ACC112 (cell line): ENCODE measurements at regions not wholly inside any gene's neighbourhood (a gene's known extent, or its start where the extent isn't known, plus 50 kb on each side); places are given as distances from the start of the nearest gene placed in this dataset.

ENCODE experiments used
- H2AFZ ChIP-seq: fragments of 200-600 bp; sonication (generic); one replicate; pipeline ENCODE4 v1.6.0; 2017; ENCODE audit warnings: antibody characterized with exemption, low read length; ENCODE audit not compliant: unreplicated experiment
- H3K27ac ChIP-seq: fragments of 200-600 bp; sonication (generic); 2 replicates; pipeline ENCODE4 v1.5.1; 2014; ENCODE audit warnings: low read depth, mild to moderate bottlenecking, antibody characterized with exemption, low read length, moderate library complexity
- H3K27me3 ChIP-seq: fragments of 200-600 bp; sonication (generic); 2 replicates; pipeline ENCODE4 v1.6.1; 2014; ENCODE audit warnings: mild to moderate bottlenecking, antibody characterized with exemption, low read length, moderate library complexity, mixed read lengths; ENCODE audit not compliant: insufficient read depth
- H3K36me3 ChIP-seq: fragments of 200-600 bp; sonication (generic); 2 replicates; pipeline ENCODE4 v1.6.1; 2016; ENCODE audit warnings: mild to moderate bottlenecking, antibody characterized with exemption, low read length, moderate library complexity, mixed read lengths; ENCODE audit not compliant: insufficient read depth
- H3K4me1 ChIP-seq: fragments of 200-600 bp; sonication (generic); one replicate; pipeline ENCODE4 v1.6.1; 2016; ENCODE audit warnings: low read length, mixed read lengths; ENCODE audit not compliant: insufficient read depth, unreplicated experiment, control insufficient read depth
- H3K4me3 ChIP-seq: fragments of 200-600 bp; sonication (generic); 2 replicates; pipeline ENCODE4 v1.5.1; 2014; ENCODE audit warnings: mild to moderate bottlenecking, low read depth, low read length
- H3K79me2 ChIP-seq: fragments of 200-600 bp; sonication (generic); one replicate; pipeline ENCODE4 v1.6.0; 2016; ENCODE audit warnings: low read length; ENCODE audit not compliant: control insufficient read depth, unreplicated experiment, insufficient read depth

DNA sequence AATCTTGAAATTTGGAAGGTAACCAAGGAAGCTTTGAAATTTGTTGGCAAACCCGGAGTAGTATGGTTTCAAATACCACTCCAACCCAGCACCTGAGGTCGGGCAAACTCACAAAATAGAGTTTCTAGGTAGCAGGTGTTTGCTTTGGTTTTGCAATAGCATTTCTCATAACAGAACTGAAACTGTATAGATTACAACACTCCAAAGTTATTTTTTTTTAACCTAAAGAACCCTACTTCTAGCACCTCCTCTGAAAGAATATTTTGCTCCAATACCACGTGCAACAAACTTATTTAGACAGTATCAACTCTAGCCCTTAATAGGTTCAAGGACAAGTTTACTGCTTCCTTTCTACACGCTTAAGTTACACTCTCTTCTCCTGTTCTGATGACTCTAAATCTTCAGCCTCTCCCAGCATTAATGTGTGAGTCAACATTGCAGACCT, 178.5 kb upstream of the FMN2 start:
- H3K36me3 ChIP-seq: no peaks in the 10 kb centered on the region
- H3K27me3 ChIP-seq: no peaks in the 10 kb centered on the region
- H3K79me2 ChIP-seq: no peaks in the 10 kb centered on the region
- no peak overlapping the region for H3K4me3 ChIP-seq
- no peak overlapping the region for H2AFZ ChIP-seq
- H3K4me1 ChIP-seq: peaks cover 42% of the 10 kb centered on the region
- H3K27ac ChIP-seq: no peak overlapping the region

DNA sequence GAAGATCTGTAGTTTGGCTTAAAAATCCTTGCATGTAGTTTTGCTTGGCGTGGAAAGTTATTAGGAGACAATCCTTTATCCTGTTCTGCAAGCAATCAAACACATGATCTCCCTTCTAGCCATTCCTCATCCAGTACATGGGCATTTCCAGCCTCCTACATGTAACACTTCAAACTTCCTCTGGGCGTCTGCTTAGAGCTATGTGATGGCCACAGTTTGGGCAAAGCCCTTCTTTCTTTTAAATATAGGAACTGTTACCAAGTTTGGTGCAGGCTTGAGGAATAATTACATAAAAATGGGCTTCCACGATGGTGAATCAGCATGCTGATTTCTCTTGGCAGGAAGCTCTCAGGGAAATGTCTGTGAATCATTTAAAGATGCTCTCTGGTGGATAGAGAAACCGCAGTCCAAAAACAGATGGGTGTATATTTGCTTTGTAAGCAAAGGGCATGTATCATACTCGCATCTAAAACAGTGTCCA, 176.9 kb upstream of the FMN2 start:
- no peak overlapping the region for H2AFZ ChIP-seq
- H3K79me2 ChIP-seq: no peaks in the 10 kb centered on the region
- no peak overlapping the region for H3K4me3 ChIP-seq
- H3K27ac ChIP-seq: peak overlapping the region; percentile 40
- H3K36me3 ChIP-seq: no peaks in the 10 kb centered on the region
- peaks cover 42% of the 10 kb centered on the region for H3K4me1 ChIP-seq
- H3K27me3 ChIP-seq: no peaks in the 10 kb centered on the region

DNA sequence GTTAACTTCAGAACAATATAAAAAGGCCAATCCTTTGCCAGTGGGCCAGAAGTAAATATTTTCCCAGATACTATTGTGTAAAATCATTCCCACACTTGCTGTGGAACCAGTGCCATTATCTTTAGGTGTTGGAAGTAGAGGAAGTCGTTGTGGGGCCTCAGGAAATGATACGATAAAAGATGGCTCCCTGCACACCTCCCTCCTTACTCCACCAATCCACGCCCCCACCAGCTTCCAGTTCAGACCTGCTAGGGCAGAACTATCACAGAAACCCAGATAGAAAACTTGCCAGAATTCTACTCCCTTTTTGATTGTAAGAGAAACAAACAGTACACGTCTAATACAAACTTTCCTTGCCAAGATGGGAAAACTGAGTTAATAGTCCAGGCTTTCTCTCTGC, 173.0 kb upstream of the FMN2 start:
- H2AFZ ChIP-seq: no peak overlapping the region
- H3K4me1 ChIP-seq: peaks cover 19% of the 10 kb centered on the region
- H3K27me3 ChIP-seq: no peaks in the 10 kb centered on the region
- no peaks in the 10 kb centered on the region for H3K79me2 ChIP-seq
- no peaks in the 10 kb centered on the region for H3K36me3 ChIP-seq
- H3K27ac ChIP-seq: no peak overlapping the region
- H3K4me3 ChIP-seq: no peak overlapping the region

DNA sequence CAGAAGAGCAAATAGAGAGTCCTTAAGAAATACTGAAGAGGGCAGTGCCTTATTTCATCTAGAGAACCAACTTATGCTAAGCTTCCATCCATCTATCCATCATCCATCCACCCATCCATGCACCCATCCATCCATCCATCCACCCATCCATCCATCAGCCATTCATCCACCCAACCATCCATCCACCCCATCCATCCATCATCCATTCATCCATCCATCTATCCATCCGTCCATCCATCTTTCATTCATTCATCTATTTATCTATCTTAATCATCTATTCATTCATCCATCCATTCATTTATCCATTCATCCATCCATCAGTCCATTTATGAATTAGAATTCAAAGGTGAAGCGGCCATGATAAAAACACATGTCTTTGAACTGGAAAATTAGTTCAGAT, 171.5 kb upstream of the FMN2 start:
- no peak overlapping the region for H3K27ac ChIP-seq
- no peaks in the 10 kb centered on the region for H3K36me3 ChIP-seq
- no peak overlapping the region for H3K4me3 ChIP-seq
- no peak overlapping the region for H2AFZ ChIP-seq
- H3K79me2 ChIP-seq: no peaks in the 10 kb centered on the region
- peaks cover 4% of the 10 kb centered on the region for H3K4me1 ChIP-seq
- H3K27me3 ChIP-seq: no peaks in the 10 kb centered on the region

DNA sequence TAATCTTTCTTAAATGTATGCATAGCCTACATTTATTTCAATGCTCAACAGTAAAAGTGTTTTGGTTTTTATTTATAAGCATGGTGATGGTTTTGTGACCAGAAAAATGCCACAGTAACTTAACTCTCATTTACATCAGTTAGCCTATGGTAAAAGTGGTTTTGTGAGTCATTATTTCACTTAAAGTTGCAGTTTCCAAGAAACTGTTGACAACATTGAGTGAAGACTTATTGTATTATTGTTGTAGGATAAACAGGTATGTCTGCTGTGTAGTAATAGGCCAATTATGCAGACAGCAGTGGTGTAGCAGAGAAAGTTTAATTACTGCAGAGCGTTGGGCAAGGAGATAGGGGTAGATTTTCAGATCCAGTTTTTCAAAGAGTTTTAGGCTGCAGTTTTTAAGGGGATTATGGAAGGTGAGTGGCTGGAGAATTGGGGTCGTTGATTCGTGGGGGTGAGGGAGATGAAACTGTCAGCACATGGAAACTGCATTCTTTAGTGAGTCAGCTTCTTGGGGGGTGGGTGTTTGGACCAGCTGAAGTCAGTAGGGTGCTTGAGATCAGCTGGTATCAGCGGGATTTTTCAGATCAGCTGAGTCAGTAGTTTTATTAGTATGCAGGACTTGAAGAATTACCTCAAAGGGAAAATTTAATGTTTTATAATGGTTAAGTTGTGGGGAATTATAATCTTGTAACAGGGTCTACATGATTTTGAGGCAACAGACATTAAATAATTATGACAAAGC, 168.7 kb upstream of the FMN2 start:
- no peak overlapping the region for H3K4me3 ChIP-seq
- H3K36me3 ChIP-seq: no peaks in the 10 kb centered on the region
- H3K4me1 ChIP-seq: no peaks in the 10 kb centered on the region
- H3K27me3 ChIP-seq: no peaks in the 10 kb centered on the region
- no peaks in the 10 kb centered on the region for H3K79me2 ChIP-seq
- H2AFZ ChIP-seq: no peak overlapping the region
- no peak overlapping the region for H3K27ac ChIP-seq

DNA sequence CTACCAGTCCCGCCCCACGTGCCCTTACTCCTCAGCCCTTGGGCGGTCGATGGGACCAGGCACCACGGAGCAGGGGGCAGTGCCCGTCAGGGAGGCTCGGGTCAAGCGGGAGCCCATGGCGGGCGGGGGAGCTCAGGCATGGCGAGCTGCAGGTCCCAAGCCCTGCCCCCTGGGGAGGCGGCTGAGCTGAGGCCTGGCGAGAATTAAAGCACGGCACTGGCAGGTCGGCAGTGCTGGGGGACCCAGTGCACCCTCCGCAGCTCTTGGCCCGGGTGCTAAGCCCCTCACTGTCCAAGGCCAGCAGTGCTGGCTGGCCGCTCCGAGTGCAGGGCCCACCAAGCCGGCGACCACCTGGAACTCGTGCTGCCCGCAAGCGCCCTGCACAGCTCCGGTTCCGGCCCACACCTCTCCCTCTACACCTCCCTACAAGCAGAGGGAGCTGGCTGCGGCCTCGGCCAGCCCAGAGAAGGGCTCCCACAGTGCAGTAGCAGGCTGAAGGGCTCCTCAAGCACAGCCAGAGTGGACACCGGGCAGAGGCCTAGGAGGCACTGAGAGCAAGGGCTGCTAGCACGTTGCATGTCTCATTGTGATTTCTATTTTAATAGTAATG, 166.8 kb upstream of the FMN2 start:
- H3K27ac ChIP-seq: no peak overlapping the region
- H3K79me2 ChIP-seq: no peaks in the 10 kb centered on the region
- no peaks in the 10 kb centered on the region for H3K36me3 ChIP-seq
- no peak overlapping the region for H2AFZ ChIP-seq
- H3K4me3 ChIP-seq: no peak overlapping the region
- H3K27me3 ChIP-seq: no peaks in the 10 kb centered on the region
- no peaks in the 10 kb centered on the region for H3K4me1 ChIP-seq

DNA sequence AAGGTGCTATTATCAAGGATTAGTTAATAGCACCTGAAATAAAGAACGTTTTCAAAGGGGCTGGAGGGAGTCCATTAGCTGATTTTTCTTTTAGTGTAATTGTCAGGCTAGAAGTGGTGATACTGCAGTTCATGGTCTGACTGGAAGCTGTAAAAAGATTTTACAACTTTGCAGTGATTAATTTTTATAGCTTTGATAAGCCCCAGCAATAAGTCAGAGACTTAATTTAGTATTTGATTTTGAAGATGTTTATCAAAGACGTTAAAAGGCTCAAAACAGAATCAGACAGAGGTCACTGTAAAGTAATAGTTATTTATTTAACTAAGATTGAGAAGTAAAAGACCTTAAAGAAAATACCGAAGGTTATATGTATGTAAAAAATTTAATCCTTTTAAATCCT, 165.5 kb upstream of the FMN2 start:
- H3K4me3 ChIP-seq: no peak overlapping the region
- peaks cover 2% of the 10 kb centered on the region for H3K4me1 ChIP-seq
- no peaks in the 10 kb centered on the region for H3K79me2 ChIP-seq
- no peak overlapping the region for H2AFZ ChIP-seq
- no peak overlapping the region for H3K27ac ChIP-seq
- no peaks in the 10 kb centered on the region for H3K27me3 ChIP-seq
- no peaks in the 10 kb centered on the region for H3K36me3 ChIP-seq

DNA sequence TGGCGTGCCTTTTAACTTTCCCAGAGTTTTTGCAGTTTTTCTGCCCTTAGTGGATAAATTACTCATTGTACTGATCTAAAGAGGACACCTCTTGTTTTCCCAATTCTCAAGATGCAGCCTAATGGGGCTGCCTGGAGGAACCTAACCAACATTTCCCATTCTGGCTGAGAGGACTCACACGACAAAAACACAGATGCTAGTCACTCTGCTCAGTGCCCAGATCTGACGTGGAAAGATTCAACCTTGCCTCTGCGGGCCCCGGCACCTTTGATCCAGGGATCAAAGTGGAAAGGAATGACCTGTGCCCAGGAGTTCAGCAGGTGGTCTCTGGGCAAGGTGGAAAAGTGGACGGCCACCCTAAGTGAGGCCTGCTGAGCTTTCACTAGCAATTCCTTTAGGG, 162.4 kb upstream of the FMN2 start:
- H3K27ac ChIP-seq: no peak overlapping the region
- no peaks in the 10 kb centered on the region for H3K27me3 ChIP-seq
- no peak overlapping the region for H3K4me3 ChIP-seq
- H3K4me1 ChIP-seq: peaks cover 4% of the 10 kb centered on the region
- H2AFZ ChIP-seq: no peak overlapping the region
- H3K79me2 ChIP-seq: no peaks in the 10 kb centered on the region
- no peaks in the 10 kb centered on the region for H3K36me3 ChIP-seq

DNA sequence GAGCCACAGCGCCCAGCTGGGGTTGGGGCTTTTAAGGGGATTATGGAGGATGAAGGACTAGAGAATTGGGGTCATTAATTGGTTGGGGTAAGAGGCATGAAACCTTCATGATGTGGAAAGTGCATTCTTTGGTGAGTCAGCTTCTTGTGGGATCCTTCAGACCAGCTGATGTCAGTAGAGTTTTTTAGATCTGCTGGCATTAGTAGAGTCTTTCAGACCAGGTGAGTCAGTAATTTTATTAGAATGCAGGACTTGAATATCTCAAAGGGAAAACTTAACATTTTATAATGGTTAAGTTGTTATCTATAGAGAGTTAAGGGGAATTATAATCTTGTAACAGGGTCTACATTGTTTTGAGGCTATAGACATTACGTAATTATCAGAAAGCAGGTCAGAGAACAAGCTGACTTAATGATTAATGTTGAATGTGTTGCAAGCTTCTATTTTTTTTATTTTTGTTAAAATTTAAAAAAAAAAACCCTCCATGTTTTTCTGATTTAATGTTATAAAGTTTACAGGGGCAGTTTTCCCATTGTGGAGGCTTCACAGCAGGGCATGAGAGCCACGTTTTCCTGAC, 160.9 kb upstream of the FMN2 start:
- Histone ChIP-seq H3K4me3 (no peak overlapping the region), H2AFZ (no peak overlapping the region), H3K27me3 (no peaks in the 10 kb centered on the region), H3K27ac (no peak overlapping the region), H3K79me2 (no peaks in the 10 kb centered on the region), H3K36me3 (no peaks in the 10 kb centered on the region), H3K4me1 (peaks cover 4% of the 10 kb centered on the region)

DNA sequence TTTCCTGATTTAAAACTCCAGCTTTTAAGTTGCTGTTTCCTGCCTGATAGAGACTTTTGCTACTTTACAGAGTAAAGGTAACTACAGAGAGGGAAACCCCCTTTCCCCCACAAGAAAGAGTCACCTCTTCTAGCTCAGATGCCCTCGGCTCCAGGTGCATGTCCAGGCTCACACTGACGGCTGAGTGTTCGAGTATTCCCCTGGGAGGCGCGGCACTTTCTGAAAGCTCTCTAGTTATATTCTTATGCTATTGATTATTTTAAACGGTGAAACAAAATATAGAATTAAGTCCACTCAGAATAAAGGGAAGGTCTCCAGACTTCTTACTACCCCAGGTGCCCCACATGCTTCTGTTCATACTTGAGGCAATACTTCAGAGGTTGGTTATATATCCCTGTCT, 160.3 kb upstream of the FMN2 start:
- no peaks in the 10 kb centered on the region for H3K36me3 ChIP-seq
- no peak overlapping the region for H3K4me3 ChIP-seq
- H3K27ac ChIP-seq: no peak overlapping the region
- H3K27me3 ChIP-seq: no peaks in the 10 kb centered on the region
- no peaks in the 10 kb centered on the region for H3K79me2 ChIP-seq
- H2AFZ ChIP-seq: no peak overlapping the region
- peaks cover 4% of the 10 kb centered on the region for H3K4me1 ChIP-seq

DNA sequence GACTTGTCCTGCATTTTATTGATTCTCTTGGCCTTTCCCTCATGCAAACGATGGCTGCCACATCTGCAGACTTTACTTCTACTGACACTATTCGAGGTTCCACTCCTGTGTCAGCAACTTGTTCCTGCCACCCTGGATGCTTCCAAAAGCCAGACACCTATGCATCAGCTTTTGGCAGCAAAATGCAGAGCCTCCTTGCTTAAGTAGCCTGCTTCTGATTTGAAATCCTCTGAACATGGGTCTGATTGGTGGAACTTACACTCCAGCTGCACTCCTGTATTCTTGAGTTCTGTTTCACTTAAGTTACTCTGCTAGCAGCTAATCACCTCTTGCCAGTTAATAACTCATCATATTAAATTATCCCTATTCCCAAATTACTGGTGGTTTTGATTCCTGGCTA, 152.1 kb upstream of the FMN2 start:
- Histone ChIP-seq H3K36me3 (no peaks in the 10 kb centered on the region), H3K79me2 (no peaks in the 10 kb centered on the region), H3K27me3 (no peaks in the 10 kb centered on the region), H2AFZ (no peak overlapping the region), H3K4me3 (no peak overlapping the region), H3K27ac (peak overlapping the region; percentile 20; the same call in 1 of the 2 replicates), H3K4me1 (no peaks in the 10 kb centered on the region)
